Activated naive CD8-positive, alpha-beta T cell treated with anti-CD3 and anti-CD28 coated beads, Interleukin-2, amount 50 U/mL, for 24 hours (primary cell): ENCODE measurements at regions not wholly inside any gene's neighbourhood (a gene's known extent, or its start where the extent isn't known, plus 50 kb on each side); places are given as distances from the start of the nearest gene placed in this dataset.

ENCODE experiments used
- ATAC-seq: fragments of 150-1000 bp; cut with Tn5 transposase; one replicate; pipeline ENCODE4 v1.10.0; 2021
- DNase-seq: peaks from one replicate; pipeline ENCODE4 v3.0.0; 2021
- H3K27ac Mint-ChIP-seq: one replicate; pipeline ENCODE4 v1.8.0; 2021; ENCODE audit warnings: mild to moderate bottlenecking, mixed read lengths
- H3K27me3 Mint-ChIP-seq: one replicate; pipeline ENCODE4 v1.8.0; 2021; ENCODE audit warnings: mixed read lengths
- H3K36me3 Mint-ChIP-seq: one replicate; pipeline ENCODE4 v1.8.0; 2021; ENCODE audit warnings: low read depth, mixed read lengths
- H3K4me1 Mint-ChIP-seq: one replicate; pipeline ENCODE4 v1.8.0; 2021; ENCODE audit warnings: mixed read lengths
- H3K4me3 Mint-ChIP-seq: one replicate; pipeline ENCODE4 v1.8.0; 2021; ENCODE audit warnings: mild to moderate bottlenecking, moderate library complexity, mixed read lengths
- H3K9me3 Mint-ChIP-seq: one replicate; pipeline ENCODE4 v1.8.0; 2021; ENCODE audit warnings: mixed read lengths

DNA sequence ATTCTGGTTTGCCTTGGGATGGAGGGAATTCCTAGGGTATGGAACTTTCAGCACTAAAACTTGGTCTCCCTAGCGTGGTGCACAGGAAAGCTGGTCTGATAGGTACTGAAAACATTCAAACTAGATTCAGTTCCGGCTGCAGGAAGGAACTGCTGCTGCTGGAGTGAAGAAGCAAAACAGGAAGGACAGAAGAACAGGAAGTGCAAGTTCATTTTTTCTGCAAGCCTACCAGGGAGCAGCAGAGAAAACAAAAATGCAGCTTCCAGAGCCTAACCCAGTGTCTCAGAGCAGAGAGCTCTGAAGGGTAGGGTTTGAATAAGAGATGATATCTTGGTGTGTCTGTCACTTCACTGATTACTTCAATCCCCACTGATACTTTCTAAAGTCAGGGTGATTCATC lies 165.2 kb downstream of the VRK1 start:
- Mint-ChIP-seq H3K4me3 (peak overlapping the region; percentile 8), H3K9me3 (peaks cover 24% of the 10 kb centered on the region), H3K36me3 (peaks cover 12% of the 10 kb centered on the region), H3K4me1 (peaks cover 49% of the 10 kb centered on the region), H3K27me3 (no peaks in the 10 kb centered on the region), H3K27ac (peak overlapping the region; percentile 81)
- DNase-seq (no peak), ATAC-seq (peak; percentile 52)

DNA sequence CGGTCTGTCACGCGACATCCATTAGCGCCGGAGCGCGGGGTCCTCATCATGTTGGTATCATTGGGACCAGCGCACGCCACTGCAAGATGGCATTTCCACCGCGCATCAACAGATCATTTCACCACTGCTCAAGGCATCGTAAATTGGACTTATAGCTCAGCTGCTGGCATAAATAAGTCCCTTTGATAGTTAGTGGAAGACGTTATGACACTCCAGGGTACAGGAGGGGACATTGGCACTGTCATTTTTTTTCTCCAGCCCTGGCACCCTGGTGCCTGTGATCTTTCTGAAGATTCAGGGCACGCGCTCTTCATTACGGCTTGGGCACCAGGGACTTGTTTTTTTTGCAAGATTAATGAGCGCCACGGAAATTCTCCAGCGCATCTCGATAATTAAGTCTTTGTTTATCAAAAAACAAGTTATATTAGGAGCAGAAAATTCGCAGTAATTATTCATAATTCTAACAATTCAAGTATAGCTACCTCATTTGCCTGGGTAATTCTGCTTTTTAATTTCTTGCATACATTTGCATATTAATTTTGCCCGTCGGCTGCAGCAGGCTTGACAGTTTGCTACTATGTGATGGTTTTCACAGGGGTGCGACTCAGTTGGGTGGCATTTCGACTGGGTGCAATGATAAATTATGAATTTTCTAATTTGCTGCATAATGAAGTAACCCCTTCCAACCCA lies 167.7 kb downstream of the VRK1 start:
- ATAC-seq (no peak), DNase-seq (no peak)
- no peaks in the 10 kb centered on the region for H3K27me3 Mint-ChIP-seq
- peaks cover 31% of the 10 kb centered on the region for H3K9me3 Mint-ChIP-seq
- peaks cover 49% of the 10 kb centered on the region for H3K4me1 Mint-ChIP-seq
- H3K4me3 Mint-ChIP-seq: no peak overlapping the region
- no peak overlapping the region for H3K27ac Mint-ChIP-seq
- H3K36me3 Mint-ChIP-seq: peaks cover 15% of the 10 kb centered on the region

DNA sequence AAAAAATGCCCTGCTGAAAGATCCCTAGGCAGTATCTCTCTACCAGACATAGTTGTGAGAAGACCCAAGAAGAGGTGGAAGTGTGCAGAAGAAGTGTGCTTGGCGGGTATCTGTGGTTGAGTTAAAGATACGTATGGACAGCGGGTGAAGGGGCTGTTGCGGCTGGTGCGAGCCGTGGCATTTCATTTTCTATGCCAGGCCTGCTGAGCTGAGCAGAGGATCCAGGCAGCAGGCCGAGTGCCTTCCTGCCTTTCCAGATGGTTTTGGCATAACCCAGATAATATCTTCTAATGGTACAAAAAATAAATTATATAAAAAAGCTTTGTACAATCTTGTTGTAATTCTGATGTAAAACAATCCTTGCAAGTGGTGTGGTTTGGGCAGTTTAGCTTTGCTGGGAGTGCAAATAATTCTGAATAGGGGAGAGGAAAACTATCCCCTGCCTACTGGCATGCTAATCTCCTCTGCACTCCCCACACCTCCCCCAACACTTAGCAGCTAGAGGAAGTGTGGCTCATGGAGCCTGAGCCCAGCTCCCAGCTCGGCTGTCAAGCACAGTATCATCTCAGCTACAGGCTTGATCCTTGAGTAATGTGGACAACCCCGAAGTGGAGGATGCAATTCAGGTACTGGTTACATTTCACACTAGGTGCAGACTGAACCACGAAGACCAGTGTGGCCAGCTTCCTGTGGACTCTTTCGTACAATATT lies 168.9 kb downstream of the VRK1 start:
- Mint-ChIP-seq H3K36me3 (peaks cover 10% of the 10 kb centered on the region), H3K27me3 (no peaks in the 10 kb centered on the region), H3K9me3 (peaks cover 25% of the 10 kb centered on the region), H3K4me1 (peaks cover 43% of the 10 kb centered on the region), H3K4me3 (no peak overlapping the region), H3K27ac (no peak overlapping the region)
- DNase-seq: no peak
- ATAC-seq: no peak

DNA sequence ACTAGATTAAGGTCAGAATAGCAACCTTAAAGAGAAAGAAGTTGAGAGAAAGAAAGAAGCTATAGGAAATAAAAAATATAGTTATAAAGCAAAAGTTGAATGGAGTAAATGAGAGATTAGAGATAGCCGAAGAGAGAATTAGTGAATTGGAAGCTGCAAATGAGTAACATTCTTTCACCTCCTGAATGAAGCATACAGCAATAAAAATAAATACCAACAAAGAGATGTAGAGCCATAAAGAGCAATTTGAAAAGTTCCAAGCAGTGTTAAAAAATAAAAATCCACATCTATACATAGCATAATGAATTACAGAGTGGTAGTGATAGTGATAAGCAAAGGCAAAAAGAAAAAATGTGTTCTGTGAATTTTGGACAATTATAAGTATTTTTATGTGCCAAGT lies 177.9 kb downstream of the VRK1 start:
- no peak for ATAC-seq

DNA sequence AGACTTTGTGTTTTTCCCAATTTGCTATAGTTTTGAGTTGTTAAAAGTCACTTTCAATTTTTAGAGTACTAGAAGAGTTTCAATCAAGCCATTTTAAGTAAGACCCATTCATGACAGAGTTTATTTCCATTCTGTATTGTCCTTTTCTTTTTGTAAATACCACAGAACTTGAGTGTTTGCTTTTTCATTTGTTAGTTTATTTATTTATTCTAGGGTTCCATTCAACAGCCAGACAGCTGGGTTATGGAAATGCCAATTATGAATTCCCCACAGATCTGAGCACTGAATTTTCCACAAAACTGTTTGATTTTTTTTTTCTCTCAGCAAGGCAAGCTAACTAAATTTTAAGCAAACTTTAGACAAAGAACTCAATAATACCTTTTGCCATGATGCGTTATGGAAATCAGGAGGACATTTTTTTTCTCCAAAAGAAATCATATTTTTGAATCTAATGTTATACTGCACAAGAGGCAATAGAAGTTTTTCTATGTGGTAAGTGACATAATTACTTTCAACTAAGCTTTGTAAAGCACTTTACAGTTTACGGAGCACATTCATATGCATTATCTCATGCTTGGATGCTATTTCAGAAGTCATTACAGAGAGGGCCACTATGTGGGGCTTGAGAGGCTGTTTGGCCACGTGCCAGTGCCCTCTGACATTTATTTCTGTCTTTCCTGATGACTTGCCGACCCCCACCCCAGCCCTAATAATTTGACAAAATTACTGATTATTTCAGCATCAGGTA lies 181.5 kb downstream of the VRK1 start:
- DNase-seq (no peak), ATAC-seq (no peak)
- Mint-ChIP-seq H3K27me3 (peaks cover 11% of the 10 kb centered on the region), H3K4me3 (no peak overlapping the region), H3K9me3 (peaks cover 33% of the 10 kb centered on the region), H3K4me1 (no peaks in the 10 kb centered on the region), H3K36me3 (peaks cover 6% of the 10 kb centered on the region), H3K27ac (no peak overlapping the region)

More for the DNA sequence above, 177.9 kb downstream of the VRK1 start:
- Mint-ChIP-seq H3K27ac (no peak overlapping the region), H3K4me1 (no peaks in the 10 kb centered on the region), H3K4me3 (no peak overlapping the region), H3K27me3 (peaks cover 7% of the 10 kb centered on the region), H3K9me3 (peaks cover 39% of the 10 kb centered on the region), H3K36me3 (peaks cover 6% of the 10 kb centered on the region)
- no peak for DNase-seq

DNA sequence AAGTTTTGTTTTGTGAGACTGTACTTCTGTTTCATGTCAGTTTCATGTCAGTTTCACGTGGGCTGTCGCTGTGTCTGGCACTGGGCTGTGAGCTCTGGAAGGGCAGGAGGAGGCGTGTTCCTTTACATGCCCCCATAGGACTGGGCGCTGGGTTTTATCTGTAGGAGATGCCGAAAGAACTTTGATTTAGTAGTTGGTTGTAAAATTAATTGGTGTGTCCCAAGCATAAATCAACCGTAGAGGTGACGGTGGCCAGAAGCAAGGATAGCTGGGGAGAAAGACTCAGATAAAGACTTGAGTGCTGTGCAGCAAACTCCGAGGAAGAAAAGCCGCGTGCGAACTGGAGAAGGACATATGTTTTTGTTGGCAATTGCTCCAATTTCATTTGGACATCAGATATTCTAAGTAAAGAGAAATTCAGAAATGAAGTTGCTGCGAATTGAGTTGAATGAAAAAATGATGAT lies 182.5 kb downstream of the VRK1 start:
- H3K4me3 Mint-ChIP-seq: no peak overlapping the region
- peaks cover 11% of the 10 kb centered on the region for H3K27me3 Mint-ChIP-seq
- H3K27ac Mint-ChIP-seq: no peak overlapping the region

DNA sequence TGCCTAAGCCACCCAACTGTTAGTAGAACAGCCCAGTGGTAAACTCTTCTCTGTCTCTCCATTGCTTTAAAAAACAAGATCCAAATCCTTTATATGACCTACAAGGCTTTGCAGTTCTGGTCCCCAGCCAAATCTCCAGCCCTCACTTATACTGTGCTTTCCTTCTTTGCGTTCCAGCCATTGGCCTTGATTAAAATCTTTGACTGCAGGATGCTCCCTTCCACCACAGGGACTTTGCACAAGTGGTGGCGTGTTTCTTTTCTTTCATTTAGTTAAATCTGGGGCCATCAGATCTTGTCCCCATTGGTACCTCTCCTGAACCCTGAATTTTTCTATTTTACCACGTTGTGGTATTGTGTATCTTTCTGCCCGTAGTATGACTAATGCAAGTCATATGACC lies 183.7 kb downstream of the VRK1 start:
- no peak for ATAC-seq
- Mint-ChIP-seq H3K27ac (no peak overlapping the region), H3K27me3 (peaks cover 11% of the 10 kb centered on the region), H3K4me1 (no peaks in the 10 kb centered on the region), H3K4me3 (no peak overlapping the region), H3K9me3 (peaks cover 11% of the 10 kb centered on the region), H3K36me3 (no peaks in the 10 kb centered on the region)
- DNase-seq: no peak

More for the DNA sequence above, 182.5 kb downstream of the VRK1 start:
- Mint-ChIP-seq H3K4me1 (no peaks in the 10 kb centered on the region), H3K36me3 (peaks cover 6% of the 10 kb centered on the region), H3K9me3 (peaks cover 23% of the 10 kb centered on the region)
- no peak for DNase-seq
- ATAC-seq: no peak

DNA sequence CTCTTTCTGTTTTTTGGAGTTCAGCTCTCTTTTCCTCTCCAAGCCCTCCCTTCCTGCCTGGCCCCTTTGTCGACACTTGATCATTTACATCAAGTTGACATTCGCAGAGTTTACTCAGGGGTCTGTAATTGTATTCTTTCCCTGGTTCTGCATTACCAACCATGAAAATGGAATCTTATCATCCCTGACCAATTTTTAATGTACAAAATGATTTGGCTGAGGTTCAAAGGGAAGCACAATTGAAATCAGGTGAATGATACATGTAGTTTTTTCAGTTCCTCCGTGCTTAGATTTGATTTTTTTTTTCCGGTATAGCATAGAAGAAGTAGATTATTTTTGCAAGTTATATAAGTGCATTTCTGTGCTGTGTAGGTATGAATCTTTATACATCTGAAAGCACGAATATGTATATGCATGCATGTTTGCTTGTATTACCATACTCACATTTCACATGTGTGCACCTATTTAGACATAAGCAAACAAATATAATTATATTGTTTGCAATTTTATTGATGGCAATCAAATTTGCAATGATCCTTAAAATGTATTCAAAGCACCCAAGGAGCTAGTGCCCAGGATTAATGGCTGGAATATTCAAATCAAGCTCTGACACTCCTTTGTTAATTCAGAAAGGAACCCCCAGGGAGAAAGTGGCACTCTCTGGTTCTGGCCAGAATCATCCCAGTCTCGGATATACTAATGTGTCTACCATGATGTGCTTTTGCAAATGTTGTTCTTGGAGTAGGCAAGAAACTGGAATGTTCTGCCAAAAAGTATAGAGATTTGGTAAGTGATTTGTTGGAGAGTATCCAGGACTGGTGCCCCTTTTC lies 189.3 kb downstream of the VRK1 start:
- peaks cover 23% of the 10 kb centered on the region for H3K4me1 Mint-ChIP-seq
- DNase-seq: no peak
- ATAC-seq: no peak
- H3K36me3 Mint-ChIP-seq: no peaks in the 10 kb centered on the region
- H3K4me3 Mint-ChIP-seq: no peak overlapping the region
- no peak overlapping the region for H3K27ac Mint-ChIP-seq
- H3K27me3 Mint-ChIP-seq: no peaks in the 10 kb centered on the region
- peaks cover 5% of the 10 kb centered on the region for H3K9me3 Mint-ChIP-seq

DNA sequence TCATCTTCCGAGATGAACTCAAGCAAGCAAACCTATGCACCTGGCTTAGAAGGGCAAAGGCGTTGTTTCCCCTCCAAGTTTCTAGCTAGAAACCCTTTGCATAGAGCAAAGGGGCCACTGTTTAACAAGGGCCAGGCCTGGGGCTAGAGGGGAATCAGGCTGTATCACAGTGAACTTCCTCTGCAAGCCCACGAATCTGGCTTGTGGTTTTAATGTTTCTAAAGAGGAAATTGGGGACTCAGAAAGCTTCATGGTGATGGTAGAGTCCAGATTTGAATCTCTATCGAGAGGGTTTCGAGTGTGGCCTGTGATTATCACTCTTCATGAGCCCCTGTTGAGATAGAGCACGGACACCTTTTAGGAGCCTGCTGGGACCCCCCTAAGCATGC lies 189.9 kb downstream of the VRK1 start:
- Mint-ChIP-seq H3K4me1 (peaks cover 23% of the 10 kb centered on the region), H3K9me3 (peaks cover under 1% of the 10 kb centered on the region), H3K36me3 (no peaks in the 10 kb centered on the region), H3K27ac (no peak overlapping the region), H3K4me3 (no peak overlapping the region), H3K27me3 (no peaks in the 10 kb centered on the region)
- DNase-seq (no peak), ATAC-seq (no peak)

DNA sequence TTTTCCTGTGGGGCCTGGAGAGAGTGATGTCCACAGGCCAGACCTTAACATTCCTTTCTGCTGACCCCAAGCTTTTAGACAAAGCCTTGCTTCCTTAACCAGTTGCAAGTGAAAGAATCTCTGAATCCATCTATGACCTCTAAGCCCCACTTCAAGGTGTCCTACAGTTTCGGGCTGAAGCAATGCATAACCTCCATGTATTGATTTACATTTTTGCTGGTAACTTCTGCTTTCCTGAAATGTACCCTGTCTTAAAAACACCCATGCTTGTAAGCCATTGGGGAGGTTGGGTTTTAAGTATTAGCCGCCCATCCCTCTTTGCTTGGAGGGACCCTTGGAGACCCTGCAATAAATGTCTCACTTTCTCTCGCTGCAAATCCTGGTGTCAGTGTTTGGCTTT lies 190.6 kb downstream of the VRK1 start:
- ATAC-seq (no peak), DNase-seq (no peak)
- Mint-ChIP-seq H3K36me3 (no peaks in the 10 kb centered on the region), H3K4me3 (no peak overlapping the region), H3K4me1 (peaks cover 23% of the 10 kb centered on the region), H3K27me3 (no peaks in the 10 kb centered on the region), H3K9me3 (no peaks in the 10 kb centered on the region), H3K27ac (no peak overlapping the region)

DNA sequence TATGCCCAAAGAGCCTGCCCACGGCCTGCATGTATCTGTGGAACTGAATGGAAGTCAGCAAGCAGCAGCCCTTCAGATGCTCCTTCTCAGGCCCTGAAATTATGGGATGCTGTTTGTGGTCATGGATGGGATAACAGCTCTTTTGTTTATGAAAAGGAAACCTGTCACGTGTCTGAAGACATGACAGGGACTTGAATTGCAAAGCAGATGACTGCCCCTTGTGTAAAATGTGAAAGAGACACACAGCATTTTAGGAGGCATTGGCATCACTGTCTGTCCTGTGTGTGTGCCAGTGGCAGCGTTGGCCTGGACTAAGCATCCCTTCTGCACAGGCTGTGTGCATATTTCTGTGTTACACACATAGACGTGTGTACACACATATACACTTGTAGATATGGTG lies 192.1 kb downstream of the VRK1 start:
- H3K36me3 Mint-ChIP-seq: no peaks in the 10 kb centered on the region
- no peaks in the 10 kb centered on the region for H3K27me3 Mint-ChIP-seq
- H3K4me1 Mint-ChIP-seq: peaks cover 23% of the 10 kb centered on the region
- H3K27ac Mint-ChIP-seq: no peak overlapping the region
- ATAC-seq (no peak), DNase-seq (no peak)
- no peak overlapping the region for H3K4me3 Mint-ChIP-seq
- H3K9me3 Mint-ChIP-seq: no peaks in the 10 kb centered on the region

DNA sequence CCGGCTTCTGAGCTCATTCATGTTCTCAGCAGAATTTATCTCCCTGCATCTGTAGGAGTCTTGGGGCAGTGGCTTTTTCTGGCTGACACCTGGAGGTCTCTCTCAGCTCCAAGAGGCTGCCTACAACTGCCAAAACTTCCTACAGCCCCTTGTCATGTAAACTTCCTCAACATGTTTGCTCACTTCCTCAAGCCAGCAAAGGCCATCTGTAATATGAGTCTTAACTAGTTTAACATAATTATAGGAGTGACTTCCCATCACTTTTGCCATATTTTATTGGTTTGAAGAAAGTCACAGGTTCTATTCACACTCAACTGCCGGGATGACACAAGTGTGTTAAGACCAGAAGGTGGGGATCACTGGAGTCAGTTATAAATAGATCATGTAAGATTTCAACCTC lies 194.0 kb downstream of the VRK1 start:
- ATAC-seq (no peak), DNase-seq (no peak)
- H3K9me3 Mint-ChIP-seq: no peaks in the 10 kb centered on the region
- no peaks in the 10 kb centered on the region for H3K27me3 Mint-ChIP-seq
- no peak overlapping the region for H3K27ac Mint-ChIP-seq
- no peak overlapping the region for H3K4me3 Mint-ChIP-seq
- peaks cover 21% of the 10 kb centered on the region for H3K4me1 Mint-ChIP-seq
- H3K36me3 Mint-ChIP-seq: no peaks in the 10 kb centered on the region

DNA sequence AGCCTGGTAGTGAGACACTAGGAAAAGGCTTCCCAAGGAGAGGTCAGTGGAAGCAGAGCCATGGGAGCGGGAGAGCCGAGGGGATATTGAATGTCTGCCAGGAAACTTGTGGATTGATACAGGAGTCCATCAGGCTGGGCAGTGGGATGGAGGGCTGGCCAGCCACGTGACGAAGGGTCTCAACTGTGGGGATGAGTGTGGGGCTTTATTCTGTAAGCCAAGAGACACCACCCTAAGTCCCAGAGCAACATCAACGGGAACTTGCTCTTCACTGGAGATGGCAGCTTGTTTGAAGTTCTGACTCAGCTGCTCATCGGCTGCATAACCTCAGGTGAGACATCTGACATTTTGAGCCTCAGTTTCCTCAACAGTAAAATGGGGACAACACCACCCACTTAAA lies 197.8 kb downstream of the VRK1 start:
- H3K27me3 Mint-ChIP-seq: no peaks in the 10 kb centered on the region
- ATAC-seq: no peak
- no peak overlapping the region for H3K4me3 Mint-ChIP-seq
- H3K36me3 Mint-ChIP-seq: no peaks in the 10 kb centered on the region
- H3K4me1 Mint-ChIP-seq: no peaks in the 10 kb centered on the region
- DNase-seq: no peak
- no peak overlapping the region for H3K27ac Mint-ChIP-seq
- H3K9me3 Mint-ChIP-seq: no peaks in the 10 kb centered on the region

DNA sequence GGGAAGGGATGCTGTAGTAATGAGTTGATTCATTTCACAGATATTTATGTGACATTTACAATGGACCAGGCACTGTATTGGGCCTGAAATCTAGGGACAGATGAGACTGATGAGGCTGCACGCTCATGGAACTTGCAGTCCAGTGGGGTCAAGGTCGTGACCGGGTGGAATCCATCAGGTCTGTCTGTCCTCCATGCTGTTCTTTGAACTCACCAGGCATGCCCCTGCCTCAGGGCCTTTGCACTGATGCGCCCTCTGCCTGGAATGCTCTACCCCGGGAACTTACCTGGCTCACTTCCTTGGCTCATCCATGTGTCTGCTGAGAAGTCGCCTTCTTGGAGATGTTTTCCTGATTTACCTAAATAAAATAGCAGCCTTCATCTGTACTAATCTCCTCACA lies 200.1 kb downstream of the VRK1 start:
- H3K9me3 Mint-ChIP-seq: no peaks in the 10 kb centered on the region
- no peak for ATAC-seq
- no peaks in the 10 kb centered on the region for H3K36me3 Mint-ChIP-seq
- no peaks in the 10 kb centered on the region for H3K4me1 Mint-ChIP-seq
- no peaks in the 10 kb centered on the region for H3K27me3 Mint-ChIP-seq
- no peak overlapping the region for H3K27ac Mint-ChIP-seq
- H3K4me3 Mint-ChIP-seq: no peak overlapping the region
- no peak for DNase-seq
